IPS-18c (cell line): ENCODE measurements at regions not wholly inside any gene's neighbourhood (a gene's known extent, or its start where the extent isn't known, plus 50 kb on each side); places are given as distances from the start of the nearest gene placed in this dataset.

Source experiments
- H3K4me3 ChIP-seq: 2 replicates; pipeline ENCODE4 v1.7.0; 2013; ENCODE audit warnings: low read depth, mild to moderate bottlenecking, low read length, moderate library complexity; ENCODE audit not compliant: insufficient read depth
- H3K9me3 ChIP-seq: one replicate; pipeline ENCODE4 v1.6.1; 2013; ENCODE audit warnings: mild to moderate bottlenecking, low read length, moderate library complexity; ENCODE audit not compliant: control insufficient read depth, insufficient read depth

GRCh38 chr10:8534096-8534495 is 479.6 kb downstream of the GATA3 start:
- Histone ChIP-seq H3K9me3 (no peaks in the 10 kb centered on the region), H3K4me3 (no peak overlapping the region)

GRCh38 chr10:8534891-8535290 is 480.4 kb downstream of the GATA3 start:
- no peak overlapping the region for H3K4me3 ChIP-seq
- no peaks in the 10 kb centered on the region for H3K9me3 ChIP-seq

- no peak overlapping the region for H3K4me3 ChIP-seq
- no peaks in the 10 kb centered on the region for H3K9me3 ChIP-seq
These were observed 484.6 kb downstream of the GATA3 start for GRCh38 chr10:8539056-8539455.

GRCh38 chr10:8543361-8544056 is 489.0 kb downstream of the GATA3 start:
- H3K4me3 ChIP-seq: no peak overlapping the region

GRCh38 chr10:8544057-8544380 is 489.5 kb downstream of the GATA3 start:
- peaks cover 2% of the 10 kb centered on the region for H3K9me3 ChIP-seq
- no peak overlapping the region for H3K4me3 ChIP-seq

More at GRCh38 chr10:8543361-8544056, 489.0 kb downstream of the GATA3 start:
- H3K9me3 ChIP-seq: peaks cover 2% of the 10 kb centered on the region

- peaks cover 2% of the 10 kb centered on the region for H3K9me3 ChIP-seq
- no peak overlapping the region for H3K4me3 ChIP-seq
These were observed 490.0 kb downstream of the GATA3 start for GRCh38 chr10:8544500-8544899.

GRCh38 chr10:8554574-8554973 is 500.1 kb downstream of the GATA3 start:
- H3K9me3 ChIP-seq: peaks cover 2% of the 10 kb centered on the region
- no peak overlapping the region for H3K4me3 ChIP-seq

GRCh38 chr10:8556321-8556720 is 501.8 kb downstream of the GATA3 start:
- H3K9me3 ChIP-seq: peaks cover 2% of the 10 kb centered on the region
- H3K4me3 ChIP-seq: no peak overlapping the region

- Histone ChIP-seq H3K4me3 (no peak overlapping the region), H3K9me3 (no peaks in the 10 kb centered on the region)
These were observed 509.0 kb downstream of the GATA3 start for GRCh38 chr10:8563478-8563877.

GRCh38 chr10:8566737-8567136 is 512.2 kb downstream of the GATA3 start:
- Histone ChIP-seq H3K4me3 (no peak overlapping the region), H3K9me3 (no peaks in the 10 kb centered on the region)

- H3K9me3 ChIP-seq: no peaks in the 10 kb centered on the region
- no peak overlapping the region for H3K4me3 ChIP-seq
These were observed 513.9 kb downstream of the GATA3 start for GRCh38 chr10:8568401-8568800.

- H3K9me3 ChIP-seq: no peaks in the 10 kb centered on the region
- no peak overlapping the region for H3K4me3 ChIP-seq
These were observed 521.1 kb downstream of the GATA3 start for GRCh38 chr10:8575620-8576019.

- Histone ChIP-seq H3K4me3 (no peak overlapping the region), H3K9me3 (no peaks in the 10 kb centered on the region)
These were observed 521.8 kb downstream of the GATA3 start for GRCh38 chr10:8576281-8576680.

- H3K4me3 ChIP-seq: no peak overlapping the region
- H3K9me3 ChIP-seq: no peaks in the 10 kb centered on the region
These were observed 522.4 kb downstream of the GATA3 start for GRCh38 chr10:8576911-8577310.

GRCh38 chr10:8577686-8578085 is 523.2 kb downstream of the GATA3 start:
- no peak overlapping the region for H3K4me3 ChIP-seq
- H3K9me3 ChIP-seq: no peaks in the 10 kb centered on the region

- no peak overlapping the region for H3K4me3 ChIP-seq
- no peaks in the 10 kb centered on the region for H3K9me3 ChIP-seq
These were observed 527.2 kb downstream of the GATA3 start for GRCh38 chr10:8581521-8582225.

- Histone ChIP-seq H3K4me3 (no peak overlapping the region), H3K9me3 (no peaks in the 10 kb centered on the region)
These were observed 528.6 kb downstream of the GATA3 start for GRCh38 chr10:8583096-8583495.

GRCh38 chr10:8584666-8585065 is 530.2 kb downstream of the GATA3 start:
- Histone ChIP-seq H3K9me3 (no peaks in the 10 kb centered on the region), H3K4me3 (no peak overlapping the region)

- Histone ChIP-seq H3K4me3 (no peak overlapping the region), H3K9me3 (no peaks in the 10 kb centered on the region)
These were observed 532.0 kb downstream of the GATA3 start for GRCh38 chr10:8586504-8586903.
